T-cell (primary cell): ENCODE measurements at regions not wholly inside any gene's neighbourhood (a gene's known extent, or its start where the extent isn't known, plus 50 kb on each side); places are given as distances from the start of the nearest gene placed in this dataset.

Experiments
- ATAC-seq, 4 experiments: fragments of 200-7000 bp in 3 of 4; fragments of 150-1000 bp in 1 of 4; cut with Tn5 transposase; replicated peaks in 1 of 4; 1 replicate in 3 of 4; 2 replicates in 1 of 4; pipeline ENCODE4 v1.10.0; 2021; ENCODE audit warnings: moderate library complexity in 3 of 4, mild to moderate bottlenecking in 2 of 4, moderate number of reproducible peaks in 1 of 4
- CTCF ChIA-PET, 2 donors: fragments of 300-600 bp; sonication (Branson Sonifier 250); formaldehyde crosslinking; loops; one replicate each; lab custom pipeline; 2022; ENCODE audit warnings: antibody characterized with exemption in 2 of 2; lab: Charles Lee
- POLR2A ChIA-PET, 2 donors: fragments of 300-600 bp; sonication (Branson Sonifier 250); formaldehyde crosslinking; loops; one replicate each; lab custom pipeline; 2022; ENCODE audit warnings: antibody characterized with exemption in 2 of 2; lab: Charles Lee
- DNase-seq, 35 experiments: peaks; one replicate each; pipeline versions ENCODE4 v3.0.0 to v3.0.0-alpha.2; 2013 to 2023
- H3K27ac ChIP-seq: one replicate; pipeline ENCODE4 v1.5.1; 2013; ENCODE audit warnings: low read length
- H3K27me3 ChIP-seq, 2 experiments: replicated peaks in 1 of 2; 1 replicate in 1 of 2; 2 replicates in 1 of 2; pipeline versions ENCODE4 v1.6.1 to v1.7.0; 2013; ENCODE audit warnings: low read length in 1 of 2, mixed read lengths in 1 of 2; ENCODE audit not compliant: control insufficient read depth in 2 of 2, insufficient read depth in 2 of 2; ENCODE audit errors: extremely low read depth in 1 of 2
- H3K36me3 ChIP-seq, 2 donors: 1 replicate in 1 of 2; 2 replicates in 1 of 2; pipeline versions ENCODE4 v1.6.1 to v1.7.0; 2013; ENCODE audit warnings: low read length in 1 of 2; ENCODE audit not compliant: control insufficient read depth in 2 of 2, insufficient read depth in 1 of 2; ENCODE audit errors: extremely low read depth in 1 of 2
- H3K4me1 ChIP-seq, 2 experiments: 1 replicate in 1 of 2; 2 replicates in 1 of 2; pipeline versions ENCODE4 v1.6.1 to v1.7.0; 2013; ENCODE audit warnings: low read length in 2 of 2, mixed read lengths in 1 of 2; ENCODE audit not compliant: insufficient read depth in 2 of 2, control insufficient read depth in 1 of 2; ENCODE audit errors: extremely low read depth in 1 of 2
- H3K4me3 ChIP-seq, 2 donors: 1 replicate in 1 of 2; 2 replicates in 1 of 2; pipeline versions ENCODE4 v1.5.1 to v1.7.0; 2013; ENCODE audit warnings: mild to moderate bottlenecking in 2 of 2, low read length in 1 of 2, moderate library complexity in 1 of 2; ENCODE audit not compliant: control insufficient read depth in 1 of 2; ENCODE audit errors: extremely low read depth in 1 of 2
- H3K9me3 ChIP-seq: 2 replicates; pipeline ENCODE4 v1.7.0; 2013
- H3K27ac Mint-ChIP-seq, 2 donors: one replicate each; pipeline ENCODE4 v1.8.0; 2020 to 2021; ENCODE audit warnings: mild to moderate bottlenecking in 2 of 2, mixed read lengths in 2 of 2
- H3K27me3 Mint-ChIP-seq, 2 donors: one replicate each; pipeline ENCODE4 v1.8.0; 2021 to 2022; ENCODE audit warnings: mixed read lengths in 2 of 2
- H3K36me3 Mint-ChIP-seq: one replicate; pipeline ENCODE4 v1.8.0; 2021; ENCODE audit warnings: mixed read lengths
- H3K4me1 Mint-ChIP-seq, 3 donors: one replicate each; pipeline ENCODE4 v1.8.0; 2020 to 2022; ENCODE audit warnings: mixed read lengths in 3 of 3, mild to moderate bottlenecking in 1 of 3
- H3K4me3 Mint-ChIP-seq, 3 donors: one replicate each; pipeline ENCODE4 v1.8.0; 2020 to 2022; ENCODE audit warnings: mild to moderate bottlenecking in 3 of 3, mixed read lengths in 3 of 3, moderate library complexity in 3 of 3
- H3K9me3 Mint-ChIP-seq, 3 donors: one replicate each; pipeline ENCODE4 v1.8.0; 2020 to 2022; ENCODE audit warnings: mixed read lengths in 3 of 3
- WGBS: methylation state at CpG from one replicate; pipeline ENCODE4 v1.1.5; 2013; ENCODE audit warnings: missing lambda C conversion rate; ENCODE audit not compliant: insufficient coverage; 5-methylcytosine and 5-hydroxymethylcytosine counted together

GRCh38 chr12:67887065-67887464 lies 102.2 kb upstream of the IFNG-AS1 start:
- ChIA-PET POLR2A (no interaction called here), CTCF (no interaction called here)
- Mint-ChIP-seq H3K27me3 (peaks cover 3% of the 10 kb centered on the region in 2 donors), H3K36me3 (no peaks in the 10 kb centered on the region), H3K9me3 (no peaks in the 10 kb centered on the region), H3K4me3 (no peak overlapping the region), H3K27ac (no peak overlapping the region), H3K4me1 (peaks cover 11 to 24% (median 16%) of the 10 kb centered on the region in 3 donors)
- H3K27ac ChIP-seq, result no peak overlapping the region
- H3K4me3 ChIP-seq, result no peak overlapping the region
- H3K36me3 ChIP-seq, result no peaks in the 10 kb centered on the region
- no peaks in the 10 kb centered on the region for H3K27me3 ChIP-seq
- H3K9me3 ChIP-seq, result no peaks in the 10 kb centered on the region
- H3K4me1 ChIP-seq, result peaks cover 0 to 10% of the 10 kb centered on the region in 2 experiments
- ATAC-seq, result no peak
- no peak for DNase-seq

GRCh38 chr12:67889931-67890330 lies 99.3 kb upstream of the IFNG-AS1 start:
- Histone ChIP-seq H3K4me3 (no peak overlapping the region), H3K27me3 (no peaks in the 10 kb centered on the region), H3K4me1 (peaks cover 0 to 10% of the 10 kb centered on the region in 2 experiments), H3K36me3 (no peaks in the 10 kb centered on the region), H3K27ac (no peak overlapping the region), H3K9me3 (no peaks in the 10 kb centered on the region)
- ChIA-PET CTCF (no interaction called here), POLR2A (interaction anchor here in 1 of 2 donors (0.7 kb wide), 1 partner anchor 8 kb away, joined by 4 read pairs; no protein-coding TSS in a partner anchor)
- Mint-ChIP-seq H3K9me3 (peaks cover 0 to 5% (median 0%) of the 10 kb centered on the region in 3 donors), H3K4me1 (peaks cover 11 to 24% (median 17%) of the 10 kb centered on the region in 3 donors), H3K27me3 (no peaks in the 10 kb centered on the region), H3K27ac (no peak overlapping the region), H3K4me3 (no peak overlapping the region), H3K36me3 (no peaks in the 10 kb centered on the region)
- ATAC-seq (no peak), DNase-seq (no peak)
- no CpG with 5 or more reads among the region's 2 CpGs for WGBS

GRCh38 chr12:67890726-67891258 lies 98.5 kb upstream of the IFNG-AS1 start:
- Histone ChIP-seq H3K27ac (no peak overlapping the region), H3K36me3 (no peaks in the 10 kb centered on the region), H3K4me1 (peaks cover 0 to 10% of the 10 kb centered on the region in 2 experiments), H3K27me3 (no peaks in the 10 kb centered on the region), H3K9me3 (no peaks in the 10 kb centered on the region), H3K4me3 (no peak overlapping the region)
- peaks cover 11 to 24% (median 17%) of the 10 kb centered on the region in 3 donors for H3K4me1 Mint-ChIP-seq
- H3K27ac Mint-ChIP-seq, result no peak overlapping the region
- 95% methylated on average over 2 of the region's 4 CpGs for WGBS
- CTCF ChIA-PET, result no interaction called here
- no peak for ATAC-seq
- H3K27me3 Mint-ChIP-seq, result no peaks in the 10 kb centered on the region
- DNase-seq, result no peak
- H3K9me3 Mint-ChIP-seq, result peaks cover 0 to 5% (median 0%) of the 10 kb centered on the region in 3 donors
- no peaks in the 10 kb centered on the region for H3K36me3 Mint-ChIP-seq
- no peak overlapping the region for H3K4me3 Mint-ChIP-seq
- POLR2A ChIA-PET, result no interaction called here

- POLR2A ChIA-PET, result no interaction called here
- Histone ChIP-seq H3K27ac (no peak overlapping the region), H3K36me3 (no peaks in the 10 kb centered on the region), H3K27me3 (no peaks in the 10 kb centered on the region), H3K4me3 (no peak overlapping the region), H3K9me3 (no peaks in the 10 kb centered on the region), H3K4me1 (peaks cover 0 to 10% of the 10 kb centered on the region in 2 experiments)
- no peak for DNase-seq
- peaks cover 11 to 24% (median 17%) of the 10 kb centered on the region in 3 donors for H3K4me1 Mint-ChIP-seq
- no peak overlapping the region for H3K4me3 Mint-ChIP-seq
- peaks cover 0 to 8% (median 0%) of the 10 kb centered on the region in 3 donors for H3K9me3 Mint-ChIP-seq
- no peak overlapping the region for H3K27ac Mint-ChIP-seq
- 52% methylated on average over 2 of the region's 3 CpGs for WGBS
- H3K27me3 Mint-ChIP-seq, result no peaks in the 10 kb centered on the region
- ATAC-seq, result no peak
- no peaks in the 10 kb centered on the region for H3K36me3 Mint-ChIP-seq
- CTCF ChIA-PET, result no interaction called here
These were observed 97.7 kb upstream of the IFNG-AS1 start for GRCh38 chr12:67891596-67891995.

- H3K27ac ChIP-seq, result no peak overlapping the region
- Mint-ChIP-seq H3K9me3 (peaks cover 0 to 8% (median 0%) of the 10 kb centered on the region in 3 donors), H3K36me3 (no peaks in the 10 kb centered on the region), H3K27ac (no peak overlapping the region), H3K4me3 (no peak overlapping the region), H3K27me3 (no peaks in the 10 kb centered on the region), H3K4me1 (peaks cover 11 to 24% (median 17%) of the 10 kb centered on the region in 3 donors)
- no peaks in the 10 kb centered on the region for H3K9me3 ChIP-seq
- ATAC-seq, result no peak
- POLR2A ChIA-PET, result no interaction called here
- DNase-seq, result no peak
- H3K36me3 ChIP-seq, result no peaks in the 10 kb centered on the region
- no peak overlapping the region for H3K4me3 ChIP-seq
- 100% methylated on average over 3 of the region's 4 CpGs for WGBS
- H3K27me3 ChIP-seq, result no peaks in the 10 kb centered on the region
- CTCF ChIA-PET, result no interaction called here
- H3K4me1 ChIP-seq, result peaks cover 0 to 10% of the 10 kb centered on the region in 2 experiments
These were observed 96.8 kb upstream of the IFNG-AS1 start for GRCh38 chr12:67892259-67893021.

GRCh38 chr12:67893022-67893580 lies 96.1 kb upstream of the IFNG-AS1 start:
- Histone ChIP-seq H3K27ac (no peak overlapping the region), H3K4me3 (no peak overlapping the region), H3K27me3 (no peaks in the 10 kb centered on the region), H3K9me3 (no peaks in the 10 kb centered on the region), H3K36me3 (no peaks in the 10 kb centered on the region), H3K4me1 (peaks cover 0 to 10% of the 10 kb centered on the region in 2 experiments)
- no peaks in the 10 kb centered on the region for H3K27me3 Mint-ChIP-seq
- no peaks in the 10 kb centered on the region for H3K36me3 Mint-ChIP-seq
- no peak for ATAC-seq
- POLR2A ChIA-PET, result no interaction called here
- no peak overlapping the region for H3K4me3 Mint-ChIP-seq
- CTCF ChIA-PET, result no interaction called here
- no CpG with 5 or more reads among the region's 7 CpGs for WGBS
- H3K4me1 Mint-ChIP-seq, result peaks cover 14 to 24% (median 17%) of the 10 kb centered on the region in 3 donors
- no peak overlapping the region for H3K27ac Mint-ChIP-seq
- H3K9me3 Mint-ChIP-seq, result peaks cover 0 to 8% (median 0%) of the 10 kb centered on the region in 3 donors
- no peak for DNase-seq
